Fibroblast of skin of back (primary cell): ENCODE measurements at regions not wholly inside any gene's neighbourhood (a gene's known extent, or its start where the extent isn't known, plus 50 kb on each side); places are given as distances from the start of the nearest gene placed in this dataset.
"Not testable (repeated sequence)": the region's sequence is repeated elsewhere in the genome, so short reads cannot be mapped to it uniquely, and the experiment has no call there.

ENCODE experiments used
- DNase-seq: peaks from one replicate; pipeline ENCODE4 v3.0.0-alpha.2; 2013

GRCh38 chr3:147153830-147154539, 252.4 kb downstream of the ZIC4 start:
- no peak for DNase-seq

GRCh38 chr3:147152476-147152875, 253.9 kb downstream of the ZIC4 start:
- no peak for DNase-seq

- DNase-seq = no peak
Observed at GRCh38 chr3:147141516-147142288, 264.6 kb downstream of the ZIC4 start.

DNA sequence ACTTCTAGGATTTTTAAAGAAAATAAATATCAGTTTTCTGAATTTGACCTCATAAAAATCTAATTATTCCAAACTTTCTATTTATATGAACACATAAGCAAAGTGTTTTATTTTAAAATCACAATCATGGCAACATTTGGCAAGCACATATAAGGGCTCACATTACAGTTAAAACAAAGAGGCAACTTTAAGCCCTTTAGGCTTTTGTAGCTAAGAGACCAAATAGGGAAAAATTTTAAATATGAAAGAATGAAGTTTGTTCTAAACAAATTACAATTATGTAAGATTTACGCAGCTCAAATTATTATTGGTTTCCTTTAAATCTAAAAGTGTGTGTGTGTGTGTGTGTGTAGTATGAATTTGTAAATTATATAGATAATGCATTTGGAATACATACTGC, 267.0 kb downstream of the ZIC4 start:
- DNase-seq = no peak

DNA sequence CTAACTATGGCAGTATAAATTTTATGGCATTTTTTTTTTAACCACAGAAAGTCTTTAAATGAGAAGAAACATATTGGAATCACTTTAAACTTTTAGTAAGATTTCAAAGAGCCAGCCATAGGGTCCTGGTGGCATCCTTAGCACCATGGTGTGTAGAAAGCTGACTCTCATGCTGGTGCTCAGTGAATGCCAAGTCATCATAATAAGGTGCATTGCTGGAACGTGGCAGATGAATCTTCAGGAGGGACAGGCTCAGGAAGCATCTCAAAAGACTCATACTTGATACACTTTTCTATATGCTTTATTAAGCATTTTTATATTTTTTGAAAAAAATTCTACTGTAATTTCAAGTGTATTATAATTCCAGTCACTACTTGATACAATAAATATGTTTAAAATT, 274.2 kb downstream of the ZIC4 start:
- DNase-seq = no peak

DNA sequence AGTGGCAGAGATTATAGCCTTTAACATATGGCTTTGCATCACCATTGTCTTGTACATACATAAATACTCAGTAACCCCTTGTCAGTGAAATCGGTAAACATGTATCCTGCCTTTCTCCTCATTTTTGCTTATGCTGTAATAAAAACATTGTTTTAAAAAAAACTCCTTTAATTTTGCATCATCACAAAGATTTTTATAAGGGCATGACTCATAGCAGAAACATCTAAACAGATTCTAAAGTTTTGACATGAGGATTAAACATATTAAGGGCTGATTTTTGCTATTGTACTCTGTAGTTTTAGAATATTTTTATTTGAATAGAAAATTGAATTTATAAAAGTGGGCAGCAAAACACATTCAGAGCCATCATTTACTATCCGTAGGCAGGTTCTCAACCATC, 275.9 kb downstream of the ZIC4 start:
- DNase-seq = peak; percentile 73

GRCh38 chr3:147129665-147130064, 276.7 kb downstream of the ZIC4 start:
- DNase-seq = no peak

GRCh38 chr3:147122350-147122749, 284.0 kb downstream of the ZIC4 start:
- no peak for DNase-seq

DNA sequence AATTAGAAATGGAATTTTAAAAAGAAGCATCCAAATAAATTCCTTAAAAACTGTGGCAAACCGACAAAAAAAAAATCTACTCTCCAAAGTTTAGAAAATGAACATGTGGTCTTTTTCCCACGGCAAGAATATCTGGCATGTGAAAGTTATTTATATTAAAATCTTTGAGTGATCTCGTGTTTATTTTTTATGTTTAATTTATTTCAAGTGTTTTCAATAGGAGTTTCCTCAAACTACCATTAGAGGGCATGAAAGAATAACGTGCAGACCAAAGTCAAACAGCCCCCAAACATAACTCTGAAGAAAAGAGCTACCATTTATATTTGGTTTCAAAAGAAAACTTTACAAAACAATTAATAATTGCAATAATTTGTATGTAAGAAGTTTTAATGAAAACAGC, 286.4 kb downstream of the ZIC4 start:
- peak; percentile 63 for DNase-seq

GRCh38 chr3:147119346-147119745, 287.0 kb downstream of the ZIC4 start:
- DNase-seq = no peak

DNA sequence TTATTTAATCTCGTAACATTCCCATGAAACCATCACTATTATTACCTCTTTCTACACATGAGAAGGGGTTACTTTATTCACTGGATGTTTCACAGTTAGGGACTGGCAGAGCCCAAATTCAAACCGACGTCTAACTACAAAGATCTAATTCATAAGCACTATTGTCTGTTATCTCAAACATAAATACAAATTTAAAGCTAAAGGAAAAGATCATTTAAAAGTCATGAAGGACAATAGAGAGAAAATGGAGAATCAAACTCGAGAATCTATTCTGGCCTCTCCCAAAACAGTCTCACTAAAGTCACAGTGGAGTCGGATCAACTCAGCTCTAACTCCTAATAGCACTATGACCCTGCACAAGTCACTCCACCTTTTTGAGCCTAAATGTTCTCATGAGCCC, 287.7 kb downstream of the ZIC4 start:
- DNase-seq = no peak

DNA sequence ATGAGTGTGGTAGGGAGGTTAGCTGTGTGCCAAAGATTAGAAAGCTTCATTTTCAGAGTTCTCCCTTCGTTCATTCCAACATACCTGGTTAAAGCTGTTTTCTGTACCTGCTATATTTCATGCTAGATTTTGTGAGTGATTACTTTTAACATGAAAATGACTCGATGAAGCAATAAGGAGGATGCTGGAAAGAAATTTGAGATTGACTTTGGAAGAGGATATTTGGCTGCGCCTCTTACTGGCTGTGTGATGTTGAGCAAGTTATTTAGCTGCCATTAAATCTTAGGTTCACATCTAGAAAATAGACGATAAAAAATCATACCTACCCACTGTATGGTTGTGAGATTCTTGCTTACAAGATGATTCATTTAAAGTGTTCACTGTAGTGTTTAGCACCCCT, 288.7 kb downstream of the ZIC4 start:
- no peak for DNase-seq

DNA sequence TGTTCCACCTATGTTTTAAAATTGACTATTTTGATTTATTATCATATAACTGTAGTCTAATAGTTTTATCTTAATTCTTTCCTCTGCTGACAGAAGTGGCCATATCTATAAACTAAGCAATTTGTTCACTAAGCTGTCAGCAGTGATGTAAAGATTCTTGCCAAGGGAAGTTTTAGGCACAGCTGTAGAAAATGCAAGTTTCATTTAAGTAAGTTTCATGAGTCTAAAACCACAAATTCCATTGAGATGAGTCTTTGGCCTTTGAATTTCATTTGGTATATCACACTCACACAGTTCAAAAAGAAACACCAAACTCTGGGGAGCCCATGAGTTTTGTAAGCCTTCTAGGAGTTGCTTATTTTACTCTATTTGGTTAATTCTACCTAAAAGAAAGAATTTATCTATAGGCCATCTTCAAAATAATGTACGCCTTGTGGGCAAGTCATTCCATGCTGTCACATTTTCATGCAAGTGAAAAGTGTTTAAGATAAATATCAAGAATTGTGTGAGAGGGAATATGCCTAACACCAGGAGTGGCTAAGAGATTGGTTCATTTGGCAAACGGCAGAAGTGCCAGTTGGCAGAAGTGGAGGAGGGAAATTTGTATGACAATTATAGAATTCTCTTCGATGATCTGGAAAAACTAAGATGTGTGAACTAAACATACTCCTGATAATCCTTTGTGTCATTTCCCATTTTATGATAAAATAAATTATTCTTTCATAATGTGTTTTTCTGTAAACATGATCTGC, 292.9 kb downstream of the ZIC4 start:
- DNase-seq = peak; percentile 96

GRCh38 chr3:147099076-147099475, 307.3 kb downstream of the ZIC4 start:
- peak; percentile 33 for DNase-seq

DNA sequence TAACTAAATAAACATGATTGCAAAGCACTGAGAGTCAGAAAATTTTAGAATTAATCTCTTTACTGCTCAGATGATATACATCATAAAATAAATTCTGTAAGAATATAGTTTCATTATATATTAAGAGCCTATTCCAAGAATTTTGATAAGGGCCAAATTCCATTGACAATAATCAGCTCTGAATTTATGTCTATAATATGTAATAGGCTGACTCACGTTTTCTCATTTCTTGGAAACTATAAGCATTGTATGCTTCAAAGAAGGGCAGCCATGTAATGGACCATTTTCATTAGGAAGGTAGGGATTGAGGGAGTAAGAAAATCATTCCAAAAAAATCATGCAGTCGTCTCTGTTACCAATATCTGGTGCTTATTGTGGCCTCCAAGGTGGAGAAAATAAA, 315.9 kb downstream of the ZIC4 start:
- DNase-seq = peak; percentile 51

DNA sequence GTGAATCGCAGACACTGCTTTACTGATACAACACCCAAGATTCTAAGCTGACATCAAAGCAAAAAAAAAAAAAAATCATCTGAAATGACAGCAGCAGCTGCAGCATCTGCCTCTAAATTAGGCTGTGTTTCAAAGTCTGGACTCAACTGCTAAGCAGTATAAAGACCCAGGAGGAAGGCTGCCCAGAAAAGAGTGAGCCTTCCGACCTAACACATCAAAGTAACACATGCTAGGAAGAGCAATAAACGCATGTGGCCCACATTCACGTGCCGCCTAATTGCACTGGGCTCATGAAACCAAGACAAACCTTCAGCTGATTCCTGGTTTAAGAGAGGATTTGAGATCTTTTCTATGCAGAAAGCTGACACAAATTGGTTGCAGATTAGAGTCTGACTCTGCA, 317.1 kb downstream of the ZIC4 start:
- DNase-seq = no peak

- DNase-seq = not testable (repeated sequence)
Observed at GRCh38 chr3:147059500-147059899, 346.8 kb downstream of the ZIC4 start.

GRCh38 chr3:147049821-147050220, 356.5 kb downstream of the ZIC4 start:
- DNase-seq = no peak

- no peak for DNase-seq
Observed at GRCh38 chr3:147049305-147049704, 357.0 kb downstream of the ZIC4 start.

DNA sequence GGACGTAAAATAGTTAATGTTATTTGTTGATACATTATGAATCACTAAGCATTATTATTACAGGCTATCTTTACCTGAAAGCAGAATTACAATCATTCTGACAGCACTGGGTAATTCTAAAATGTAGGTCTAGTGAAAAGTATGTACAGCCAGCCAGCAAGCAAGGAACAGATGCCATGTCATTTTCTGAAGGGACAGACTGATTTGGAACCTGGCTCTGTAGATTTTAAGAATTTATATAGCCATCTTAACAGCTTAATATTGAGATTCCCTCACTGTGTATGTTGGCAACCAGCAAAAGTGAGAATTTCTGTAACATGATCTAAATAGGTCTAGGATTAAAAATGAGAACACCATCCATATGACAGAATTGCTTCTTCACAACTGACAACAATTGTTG, 359.4 kb downstream of the ZIC4 start:
- DNase-seq = no peak

DNA sequence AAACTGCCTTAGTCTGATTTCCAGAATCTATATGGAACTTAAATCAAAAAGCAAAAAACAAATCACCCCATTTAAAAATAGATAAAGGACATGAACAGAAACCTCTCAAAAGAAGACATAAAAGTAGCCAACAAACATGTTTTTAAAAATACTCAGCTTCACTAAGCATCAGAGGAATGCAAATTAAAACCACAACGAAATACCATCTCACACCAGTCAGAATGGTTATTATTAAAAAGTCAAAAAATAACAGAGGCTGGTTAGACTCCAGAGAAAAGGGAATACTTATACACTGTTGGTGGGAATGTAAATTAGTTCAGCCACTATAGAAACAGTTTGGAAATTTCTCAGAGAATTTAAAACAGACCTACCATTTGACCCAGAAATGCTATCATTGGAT, 367.9 kb downstream of the ZIC4 start:
- peak; percentile 86 for DNase-seq

GRCh38 chr3:147034359-147034758, 372.0 kb downstream of the ZIC4 start:
- DNase-seq = no peak

DNA sequence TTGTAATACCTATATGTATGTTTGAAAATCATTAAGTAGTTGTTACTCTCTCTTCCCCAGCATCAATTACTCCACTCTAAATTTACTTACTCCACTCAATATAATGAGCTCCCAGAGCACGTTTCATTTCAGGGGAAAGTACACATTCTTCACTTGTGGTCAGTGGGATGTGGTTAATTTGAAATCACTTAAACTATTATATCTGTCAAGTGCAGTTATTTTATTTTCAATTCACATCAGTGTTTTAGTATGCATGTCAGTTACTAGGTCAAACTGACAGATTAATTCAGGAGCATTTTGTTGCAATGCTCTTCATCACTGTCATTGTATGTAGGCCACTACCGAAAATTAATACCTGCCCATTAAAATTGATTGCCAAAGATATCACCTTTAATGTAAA, 376.1 kb downstream of the ZIC4 start:
- no peak for DNase-seq

GRCh38 chr3:147015334-147015733, 391.0 kb downstream of the ZIC4 start:
- DNase-seq = no peak
